HG03139 (cell line): ENCODE measurements at regions not wholly inside any gene's neighbourhood (a gene's known extent, or its start where the extent isn't known, plus 50 kb on each side); places are given as distances from the start of the nearest gene placed in this dataset.
"Not testable (repeated sequence)": the region's sequence is repeated elsewhere in the genome, so short reads cannot be mapped to it uniquely, and the experiment has no call there.

Source experiments
- ATAC-seq: cut with Tn5 transposase; IDR thresholded peaks from one replicate; pipeline ENCODE4 v1.9.1; 2021; ENCODE audit not compliant: unreplicated experiment

DNA sequence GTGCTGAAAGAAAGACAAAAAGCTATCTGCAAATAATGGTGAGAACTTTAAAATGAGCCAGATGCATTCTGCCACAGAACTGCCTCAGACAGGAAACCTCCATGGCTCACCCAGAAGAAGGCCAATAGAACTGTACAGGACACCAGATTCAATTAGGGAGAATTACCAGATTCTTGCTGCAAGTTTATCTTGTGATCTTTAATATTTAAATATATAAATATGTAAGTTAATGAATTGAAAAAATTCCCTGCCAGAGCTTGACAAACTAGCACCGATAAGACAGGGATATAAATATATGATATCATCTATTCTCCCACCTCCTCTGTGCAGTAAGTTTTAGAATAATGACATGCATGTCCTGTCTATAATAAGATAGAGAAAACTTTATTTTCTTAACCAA is 252.8 kb downstream of the PLK2 start:
- ATAC-seq = no peak

DNA sequence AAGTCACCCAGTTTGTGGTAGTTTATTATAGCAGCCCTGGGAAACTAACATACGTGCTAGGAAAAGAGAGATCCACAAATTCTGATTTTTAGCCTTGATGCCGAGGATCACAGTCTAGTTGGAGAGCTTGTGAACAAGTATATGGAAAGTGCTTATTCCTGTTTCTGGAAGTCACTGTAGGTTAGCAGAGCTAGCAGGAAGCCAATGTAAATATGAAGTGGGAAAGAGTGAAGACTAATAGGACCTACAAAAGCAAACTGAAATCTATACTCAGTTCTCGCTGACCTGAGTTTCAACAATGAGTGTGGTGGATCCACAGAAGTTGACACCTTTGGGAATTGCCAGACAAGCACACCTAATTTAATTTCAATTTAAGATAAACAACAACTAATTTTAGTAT is 254.9 kb downstream of the PLK2 start:
- ATAC-seq = no peak

DNA sequence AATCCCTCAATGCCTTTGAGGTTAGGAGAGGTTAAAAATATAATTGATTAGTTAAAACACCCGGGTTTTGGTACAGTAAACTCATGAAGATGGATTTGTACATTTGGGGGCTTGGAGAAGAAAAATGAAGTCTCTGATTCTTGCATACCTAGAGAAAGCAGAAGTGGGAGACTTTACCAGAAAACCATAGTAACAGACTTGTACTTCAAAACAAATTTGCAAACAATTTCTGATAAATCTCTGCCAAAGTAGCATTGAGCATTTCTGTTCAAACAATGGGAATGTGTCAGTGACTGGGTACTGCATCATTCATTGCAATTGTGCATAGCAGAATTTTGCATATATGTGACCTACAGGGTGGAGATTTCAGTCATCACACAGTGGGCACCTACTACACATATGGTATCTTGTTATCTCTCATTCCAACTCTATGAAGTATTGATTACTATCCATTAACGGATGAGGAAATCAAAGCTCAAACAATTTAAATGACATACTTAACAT is 256.9 kb downstream of the PLK2 start:
- ATAC-seq = no peak

DNA sequence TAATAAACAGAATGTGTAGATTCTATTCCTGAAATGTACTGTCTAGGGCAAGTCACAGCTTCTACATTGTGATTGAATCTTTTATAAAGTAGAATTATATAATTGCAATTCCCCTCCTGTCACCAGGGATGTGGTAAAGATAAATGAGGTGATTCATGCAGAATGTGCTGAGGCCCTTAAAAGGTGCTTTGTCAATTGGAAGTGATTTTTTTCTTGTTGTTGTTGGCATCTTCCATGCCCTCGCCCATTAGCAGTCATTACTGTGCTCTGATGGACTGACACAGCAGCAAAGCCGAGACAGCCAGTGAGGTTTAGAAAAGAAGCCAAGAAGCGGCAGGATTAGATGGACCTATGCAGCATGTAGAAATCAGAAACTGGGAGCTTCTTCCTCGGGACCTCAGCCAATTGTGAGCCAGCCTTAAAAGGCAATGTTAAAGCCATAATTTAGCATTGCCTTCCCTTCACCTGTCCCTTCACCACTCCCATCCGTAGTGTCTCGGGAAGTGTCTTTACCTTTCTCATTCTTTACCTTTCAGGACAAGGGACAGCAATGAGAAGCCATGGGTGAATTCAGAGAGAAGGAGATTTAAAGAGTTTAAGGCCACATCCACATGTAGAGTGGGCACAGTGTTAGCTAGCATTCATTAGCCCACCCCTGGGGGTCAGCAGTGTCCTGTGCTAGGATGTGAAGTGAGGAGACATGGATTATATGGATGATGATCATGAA is 257.8 kb downstream of the PLK2 start:
- ATAC-seq = no peak

DNA sequence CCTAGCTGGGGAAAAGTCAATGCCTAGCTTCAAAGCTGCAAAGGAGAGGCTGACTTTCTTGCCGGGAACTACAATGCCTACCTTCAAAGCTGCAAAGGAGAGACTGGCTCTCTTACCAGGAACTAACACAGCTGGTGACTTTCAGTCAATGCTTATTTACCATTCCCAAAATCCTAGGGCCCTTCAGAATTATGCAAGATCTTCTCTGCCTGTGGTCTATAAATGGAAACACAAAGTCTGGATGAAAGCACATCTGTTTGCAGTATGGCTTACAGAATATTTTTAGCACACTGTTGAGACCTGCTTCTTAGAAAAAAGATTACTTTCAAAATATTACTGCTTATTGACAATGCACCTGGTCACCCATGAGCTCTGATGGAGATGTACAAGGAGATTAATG is 259.4 kb downstream of the PLK2 start:
- no peak for ATAC-seq

DNA sequence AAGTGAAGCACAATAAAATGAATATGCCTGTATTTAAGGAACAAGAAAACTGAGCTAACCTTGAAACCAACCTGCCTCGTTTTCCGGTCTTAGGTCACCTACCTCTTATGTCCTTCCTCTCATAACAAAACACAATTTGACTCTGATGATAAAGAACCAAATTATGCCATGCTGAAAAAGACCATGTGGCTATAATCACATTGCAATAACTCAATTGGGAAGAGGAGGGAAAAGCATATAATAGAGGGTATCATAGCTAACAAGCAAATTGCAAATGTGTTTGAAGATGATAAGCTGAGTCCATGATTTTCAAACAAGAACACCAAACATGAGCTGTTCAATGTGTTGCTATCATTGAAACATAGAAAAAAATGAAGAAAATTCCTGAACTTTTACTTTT is 260.8 kb downstream of the PLK2 start:
- ATAC-seq = no peak

DNA sequence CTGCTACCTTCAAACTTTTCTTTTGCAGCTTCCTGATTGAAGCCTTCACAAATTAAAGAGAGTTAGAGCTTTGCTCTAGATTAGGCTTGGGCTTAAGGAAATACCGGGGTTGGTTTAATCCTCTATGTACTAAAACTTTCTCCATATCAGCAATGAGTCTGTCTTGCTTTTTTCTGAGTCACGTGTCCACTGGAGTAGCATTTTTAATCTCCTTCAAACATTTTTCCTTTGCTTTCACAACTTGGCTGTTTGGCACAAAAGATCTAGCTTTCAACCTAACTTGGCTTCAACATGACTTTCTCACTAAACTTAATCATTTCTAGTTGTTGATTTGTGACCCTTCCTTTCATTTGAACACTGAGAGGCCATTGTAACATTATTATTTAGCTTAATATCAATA is 261.6 kb downstream of the PLK2 start:
- ATAC-seq = no peak

DNA sequence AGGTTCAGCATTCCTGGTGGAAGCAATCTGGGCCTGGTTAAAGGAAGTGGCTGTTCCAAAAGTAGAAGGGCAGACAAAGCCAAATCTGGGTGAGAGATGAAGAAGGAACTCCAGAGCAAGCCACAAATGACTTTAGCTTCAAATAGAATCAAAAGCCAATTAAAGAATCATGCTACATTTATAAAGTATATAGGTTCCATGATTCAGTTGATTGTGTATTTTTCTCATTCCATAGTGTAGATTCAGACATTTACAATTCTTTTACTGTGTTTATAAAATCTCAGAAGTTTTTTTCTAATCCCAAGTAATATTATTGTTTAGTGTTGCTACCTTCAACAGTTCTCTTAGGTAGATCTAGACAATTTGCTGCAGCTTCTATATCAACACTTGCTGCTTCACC is 262.0 kb downstream of the PLK2 start:
- ATAC-seq = no peak

DNA sequence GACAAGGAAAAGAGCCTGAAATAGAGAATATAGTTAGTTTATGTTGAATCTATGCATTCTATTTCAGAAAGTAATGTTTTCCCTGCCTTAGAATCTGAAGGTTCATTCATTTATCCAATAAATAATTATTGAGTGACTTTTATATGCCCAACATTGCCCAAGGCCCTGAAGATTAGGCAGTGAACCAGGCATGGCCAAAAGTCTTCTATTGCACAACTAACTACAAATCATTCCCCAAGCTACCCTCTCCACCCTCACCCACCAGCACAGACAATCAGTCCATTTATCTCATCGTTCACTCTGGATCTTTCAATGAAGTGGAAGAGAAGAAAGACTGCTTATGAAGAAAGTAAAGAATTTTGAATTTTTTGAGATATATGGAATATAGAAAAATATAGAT is 268.4 kb downstream of the PLK2 start:
- no peak for ATAC-seq

DNA sequence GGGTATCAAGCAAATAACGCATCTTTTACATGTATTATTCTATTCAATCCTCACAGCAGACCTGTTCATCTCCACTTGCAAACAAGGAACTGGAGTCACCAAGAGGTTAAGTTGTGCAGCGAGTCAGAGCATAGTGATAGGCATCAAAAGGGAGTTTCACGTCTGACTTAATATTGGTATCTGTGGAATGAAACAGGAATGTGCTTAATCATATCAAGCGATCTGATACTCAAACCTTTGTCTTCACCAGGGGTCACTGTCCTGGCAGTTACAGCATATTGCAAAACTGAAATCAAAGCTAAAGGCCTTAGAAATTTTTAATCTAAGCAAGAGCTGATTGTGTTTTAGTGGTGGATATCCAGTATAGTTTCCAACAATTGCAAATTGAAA is 271.6 kb downstream of the PLK2 start:
- no peak for ATAC-seq

DNA sequence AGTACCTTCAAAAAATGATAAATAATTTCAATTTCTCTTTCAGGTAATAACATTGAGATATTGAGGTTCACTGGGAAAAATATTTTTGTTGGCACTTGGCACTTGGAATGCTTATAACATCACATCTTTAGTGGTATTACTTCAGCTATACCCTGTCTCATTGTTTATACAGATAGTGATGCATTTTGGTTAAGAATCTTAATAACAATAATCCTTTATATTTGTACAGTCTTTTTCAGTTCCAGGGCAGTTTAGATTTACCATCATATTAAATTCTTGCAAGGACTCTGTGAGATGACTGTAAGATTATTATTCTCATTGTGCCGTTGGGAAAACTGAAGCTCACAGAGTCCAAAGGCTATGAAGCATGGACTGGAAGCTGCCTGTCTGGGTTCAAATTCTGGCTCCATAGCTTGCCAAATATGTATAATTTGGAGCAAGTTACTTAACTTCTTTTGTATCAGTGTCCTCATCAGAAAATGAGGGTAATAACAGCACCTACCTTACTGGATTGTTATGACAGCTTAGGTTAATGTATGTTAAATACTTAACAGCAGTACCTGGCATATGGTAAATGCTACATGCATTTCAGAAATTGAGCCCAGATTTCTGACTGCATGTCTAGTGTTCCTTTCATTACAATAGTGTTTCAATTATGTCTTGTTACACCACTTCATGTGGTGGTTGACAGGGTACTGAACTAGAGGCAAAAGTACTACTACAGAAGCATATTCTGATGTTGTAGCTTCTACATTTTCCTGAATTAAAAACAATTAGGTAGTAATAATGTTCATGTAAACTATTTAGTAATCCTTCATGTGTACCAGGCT is 272.2 kb downstream of the PLK2 start:
- ATAC-seq = no peak

DNA sequence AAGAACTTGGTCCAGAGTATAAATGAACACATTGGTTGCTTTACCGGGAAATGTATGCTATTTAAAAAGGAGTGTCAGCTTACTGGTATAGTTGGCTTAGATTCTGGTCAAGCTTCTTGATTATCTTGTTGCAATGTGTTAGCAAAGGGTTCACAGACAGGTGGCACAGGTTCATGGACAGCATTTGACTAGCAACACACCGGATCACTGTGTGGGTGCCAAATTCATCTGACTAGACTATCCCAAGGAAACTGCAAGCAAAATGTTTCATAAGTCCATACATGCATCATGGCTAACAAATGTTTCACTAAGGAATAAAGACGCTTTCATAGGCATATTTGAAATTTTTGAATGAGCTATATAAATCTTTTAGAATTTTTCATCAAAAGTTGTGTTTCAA is 274.1 kb downstream of the PLK2 start:
- no peak for ATAC-seq

DNA sequence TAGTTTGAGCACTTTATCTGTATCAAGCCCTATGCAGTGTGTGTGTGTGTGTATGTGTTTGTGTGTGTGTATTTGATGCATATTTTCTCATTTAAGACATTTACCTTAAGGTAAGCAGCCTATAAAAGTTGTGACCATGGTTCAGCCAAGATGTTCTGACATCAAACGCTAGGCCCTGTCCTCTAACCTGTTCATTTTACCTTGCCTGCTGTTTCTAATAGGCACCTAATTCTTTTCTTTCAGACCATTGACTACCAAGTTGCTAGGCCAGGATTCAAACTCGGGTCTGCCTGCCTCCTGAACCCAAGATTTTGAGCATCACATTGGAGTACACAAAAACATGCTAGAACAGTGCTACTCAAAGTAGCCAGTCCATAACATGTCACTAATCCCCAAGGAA is 274.5 kb downstream of the PLK2 start:
- no peak for ATAC-seq

DNA sequence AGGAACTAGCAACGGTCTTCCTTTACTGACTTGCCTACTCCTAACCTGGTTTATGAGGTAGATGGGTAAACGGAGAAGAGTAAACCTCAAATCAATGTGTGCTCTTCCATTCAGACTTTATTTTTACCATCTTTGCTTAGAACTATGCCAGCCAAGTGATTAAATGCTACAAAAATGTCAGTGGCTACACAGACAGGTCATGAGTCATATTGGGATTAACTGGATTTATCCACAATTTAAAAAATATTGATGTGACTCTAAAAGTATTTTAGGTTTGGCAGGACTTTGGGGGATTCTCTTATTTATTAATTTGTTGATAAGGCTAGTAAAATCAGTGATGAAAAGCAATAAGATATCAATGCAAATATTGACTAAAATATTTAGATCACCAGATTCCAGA is 275.0 kb downstream of the PLK2 start:
- ATAC-seq = no peak

DNA sequence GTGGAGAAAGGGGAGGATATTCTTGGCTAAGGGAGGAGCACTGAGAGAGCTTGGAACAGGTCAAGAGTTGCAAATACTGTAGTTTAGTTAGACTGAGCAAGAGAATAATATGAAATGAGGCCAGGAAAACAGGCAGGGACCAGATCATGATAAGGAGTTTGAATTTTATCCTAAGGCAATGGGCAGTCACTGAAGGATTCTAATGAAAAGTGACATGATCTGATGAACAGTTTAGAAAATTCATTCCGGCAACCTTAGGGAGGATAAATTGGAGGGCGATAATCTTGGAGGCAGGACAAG is 276.1 kb downstream of the PLK2 start:
- ATAC-seq = no peak

DNA sequence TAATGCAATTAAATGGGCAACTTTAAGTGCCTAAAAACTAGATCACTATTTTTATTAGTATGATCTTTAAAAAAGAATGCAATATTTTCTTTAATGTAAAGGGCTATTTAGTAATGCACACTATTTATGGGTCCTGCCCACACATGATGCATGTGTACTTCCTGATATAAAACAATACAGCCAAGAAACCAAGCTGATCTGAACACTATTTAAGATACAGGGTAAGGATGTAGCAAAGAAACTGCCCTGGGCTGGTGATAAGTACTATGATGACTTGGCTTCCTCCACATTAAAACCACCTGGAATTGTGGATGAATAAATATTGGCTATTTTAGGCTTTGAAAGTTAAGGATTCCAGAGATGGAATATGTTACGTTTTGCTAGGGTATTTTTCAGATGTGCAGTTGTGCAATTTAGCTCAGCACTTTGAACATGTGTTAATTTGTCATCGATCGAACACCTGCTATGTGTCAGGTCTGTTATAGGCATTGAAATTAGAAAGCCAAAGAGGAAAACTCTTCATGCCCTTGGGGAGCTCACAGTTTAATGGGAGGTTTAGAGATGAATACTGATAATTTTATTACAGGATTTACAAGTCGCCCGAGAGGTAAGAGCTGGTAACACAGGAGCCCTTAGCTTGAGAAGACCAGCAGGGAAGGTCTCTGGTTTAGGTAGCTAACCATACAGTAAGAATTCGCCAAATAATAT is 276.7 kb downstream of the PLK2 start:
- no peak for ATAC-seq

DNA sequence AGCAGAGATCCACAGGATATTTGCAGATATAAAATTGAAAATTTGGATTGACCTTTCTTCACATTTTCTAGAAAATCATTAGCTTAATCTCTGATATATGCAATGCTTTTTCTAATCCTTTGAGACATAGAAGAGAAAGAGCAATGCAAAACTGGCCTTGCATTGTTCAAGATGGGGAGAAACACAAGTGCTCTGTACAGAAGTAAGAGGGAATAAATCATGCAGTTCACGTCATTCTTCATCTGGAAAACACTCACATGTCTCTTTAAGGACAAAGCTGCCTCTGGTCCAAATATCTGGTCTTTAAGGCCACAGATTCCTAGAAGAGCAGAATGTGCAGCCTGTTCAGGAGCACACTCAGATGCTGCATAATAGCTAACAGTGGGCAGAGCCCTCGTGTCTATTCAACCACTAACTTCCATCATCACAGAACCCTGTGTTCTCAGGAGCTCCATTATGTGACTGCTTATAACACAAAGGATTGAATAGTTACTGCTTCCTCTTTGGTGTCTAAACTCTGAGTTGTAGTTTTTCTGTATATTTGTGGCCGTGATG is 277.5 kb downstream of the PLK2 start:
- ATAC-seq = no peak

DNA sequence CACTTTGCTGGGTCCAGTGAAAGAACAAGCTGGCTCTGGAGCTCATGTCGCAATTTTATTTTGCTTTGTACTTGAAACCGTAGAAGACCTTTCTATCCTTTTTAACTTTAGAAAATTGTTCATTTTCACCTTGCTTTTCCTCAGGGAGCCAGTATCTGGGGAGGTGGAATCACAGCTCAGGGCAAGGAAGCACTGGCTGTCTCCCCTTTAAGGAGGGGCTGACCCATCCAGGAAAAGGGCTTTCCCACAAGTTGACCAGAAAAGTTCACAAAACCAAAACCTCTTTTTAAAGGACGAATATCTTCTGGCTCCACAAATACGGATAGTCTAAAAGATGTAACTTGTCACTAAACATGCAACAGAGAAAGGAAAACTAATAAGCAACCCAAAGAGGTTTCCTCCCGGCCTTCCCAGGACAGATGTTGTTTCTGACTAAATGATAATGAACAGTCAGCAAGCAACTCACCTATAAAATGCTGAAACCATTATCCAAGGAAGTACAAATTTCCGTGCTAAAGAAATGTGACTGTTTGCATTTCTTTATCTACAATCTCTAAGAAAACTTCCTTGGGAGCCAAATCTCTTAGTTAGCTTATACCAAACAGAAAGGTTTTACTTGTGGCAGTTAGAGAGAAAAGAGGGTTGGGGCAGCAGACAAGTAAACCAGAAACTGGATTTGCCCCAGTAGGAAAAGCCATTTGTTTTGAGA is 278.2 kb downstream of the PLK2 start:
- ATAC-seq = no peak

DNA sequence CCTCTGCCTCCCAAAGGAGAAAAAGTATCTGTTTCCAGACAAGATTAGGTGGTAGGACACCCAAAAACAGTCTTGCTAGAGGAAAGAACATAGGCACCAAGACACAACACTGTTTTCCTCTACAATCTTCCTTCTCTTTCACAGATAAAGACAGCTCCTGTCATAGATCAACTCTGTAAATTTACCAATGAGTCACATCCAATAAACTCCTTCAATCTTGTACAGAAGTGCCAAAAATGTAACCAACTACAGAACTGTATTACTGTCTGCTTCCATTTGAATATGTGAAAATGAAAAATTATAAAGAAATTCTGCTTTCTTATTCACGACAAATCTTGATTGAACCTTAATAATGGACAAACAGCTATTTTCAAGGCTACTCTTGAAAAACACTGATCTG is 286.9 kb downstream of the PLK2 start:
- no peak for ATAC-seq

DNA sequence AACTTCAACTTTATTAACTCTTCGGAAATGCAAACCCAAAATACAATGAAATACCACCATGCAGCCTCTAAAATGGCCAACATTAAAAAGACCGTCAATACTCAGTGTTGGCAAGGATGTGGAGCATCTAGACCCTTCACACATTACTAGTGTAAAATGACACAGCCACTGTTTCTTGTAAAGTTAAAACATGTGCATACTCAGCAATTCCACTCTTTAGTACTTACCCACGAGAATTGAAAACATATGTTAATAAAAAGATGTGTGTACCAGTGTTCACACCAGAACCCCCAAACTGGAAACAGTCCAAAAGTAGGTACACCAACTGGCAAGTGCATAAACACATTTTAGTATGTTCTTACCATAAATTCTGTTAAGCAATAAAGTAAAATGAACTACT is 294.7 kb downstream of the PLK2 start:
- no peak for ATAC-seq

DNA sequence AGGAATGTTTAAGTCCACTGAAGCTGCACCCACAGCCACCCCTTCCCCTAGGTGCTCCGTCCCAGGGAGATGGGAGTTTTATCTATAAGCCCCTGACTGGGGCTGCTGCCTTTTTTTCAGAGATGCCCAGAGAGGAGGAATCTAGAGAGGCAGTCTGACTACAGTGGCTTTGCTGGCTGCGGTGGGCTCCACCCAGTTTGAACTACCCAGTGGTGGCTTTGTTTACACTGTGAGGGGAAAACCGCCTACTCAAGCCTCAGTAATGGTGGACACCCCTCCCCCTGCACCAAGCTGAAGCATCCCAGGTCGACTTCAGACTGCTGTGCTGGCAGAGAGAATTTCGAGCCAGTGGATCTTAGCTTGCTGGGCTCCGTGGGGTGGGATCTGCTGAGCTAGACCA is 298.0 kb downstream of the PLK2 start:
- not testable (repeated sequence) for ATAC-seq
